Activated T-cell treated with anti-CD3 and anti-CD28 coated beads for 48 hours (primary cell): ENCODE measurements at regions not wholly inside any gene's neighbourhood (a gene's known extent, or its start where the extent isn't known, plus 50 kb on each side); places are given as distances from the start of the nearest gene placed in this dataset.

Experiments used
- DNase-seq: peaks from one replicate; pipeline ENCODE4 v3.0.0-alpha.2; 2020; ENCODE audit warnings: low read depth

DNA sequence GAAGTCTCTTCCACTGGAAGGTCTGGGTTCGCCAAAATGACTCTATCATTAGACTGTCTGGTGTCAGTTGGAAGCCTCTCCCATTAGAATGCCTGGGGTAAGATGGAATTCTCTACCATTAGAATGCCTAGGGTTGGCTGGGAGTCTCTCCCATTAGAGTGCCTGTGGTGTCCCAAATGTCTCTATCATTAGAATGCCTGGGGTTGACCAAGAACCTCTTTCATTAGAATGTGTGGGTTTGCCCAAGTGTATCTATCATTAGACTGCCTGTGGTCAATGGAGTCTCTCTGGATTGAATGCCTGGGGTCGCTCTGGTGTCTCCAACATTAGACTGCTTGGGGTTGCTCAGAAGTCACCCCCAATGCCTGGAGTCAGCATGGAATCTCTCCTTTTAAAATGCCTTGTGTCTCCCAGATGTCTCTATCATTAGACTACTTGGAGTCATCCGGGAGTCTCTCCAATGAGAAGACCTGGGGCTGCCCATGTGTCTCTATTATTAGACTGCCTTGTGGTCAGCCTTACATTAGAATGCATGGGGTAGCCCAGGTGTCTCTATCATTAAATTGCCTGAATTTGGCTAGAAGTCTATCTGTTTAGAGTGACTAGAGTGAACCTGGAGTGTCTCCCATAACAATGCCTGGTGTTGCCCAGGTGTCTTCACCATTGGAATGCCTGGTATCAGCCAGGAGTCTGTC lies 1518.4 kb downstream of the UQCRFS1 start:
- no peak for DNase-seq

- DNase-seq: no peak
These were observed 1521.0 kb downstream of the UQCRFS1 start for GRCh38 chr19:27691991-27692390.

DNA sequence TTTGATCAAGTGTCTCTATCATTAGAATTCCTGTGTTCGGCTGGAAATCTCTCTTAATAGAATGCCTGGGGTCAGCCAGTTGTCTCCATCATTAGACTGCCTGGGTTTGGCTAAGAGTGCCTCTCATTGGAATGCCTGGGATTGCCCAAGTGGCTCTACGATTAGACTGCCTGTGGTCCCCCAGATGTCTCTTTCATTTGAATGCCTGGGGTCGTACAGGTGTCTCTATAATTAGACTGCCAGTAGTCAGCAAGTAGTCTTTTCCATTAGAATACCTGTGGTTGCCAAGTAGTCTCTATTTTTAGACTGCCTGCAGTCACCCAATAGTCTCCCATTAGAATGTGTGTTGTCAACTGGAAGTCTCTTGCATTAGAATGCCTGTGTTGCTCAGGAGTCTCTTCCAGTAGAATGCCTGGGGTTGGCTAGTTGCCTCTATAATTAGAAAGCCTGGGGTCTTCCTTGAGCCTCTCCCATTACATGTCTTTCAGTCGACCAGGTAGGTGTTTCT lies 1523.2 kb downstream of the UQCRFS1 start:
- no peak for DNase-seq

GRCh38 chr19:27684293-27684692 lies 1528.7 kb downstream of the UQCRFS1 start:
- DNase-seq: no peak

GRCh38 chr19:27681972-27682371 lies 1531.0 kb downstream of the UQCRFS1 start:
- DNase-seq: no peak

DNA sequence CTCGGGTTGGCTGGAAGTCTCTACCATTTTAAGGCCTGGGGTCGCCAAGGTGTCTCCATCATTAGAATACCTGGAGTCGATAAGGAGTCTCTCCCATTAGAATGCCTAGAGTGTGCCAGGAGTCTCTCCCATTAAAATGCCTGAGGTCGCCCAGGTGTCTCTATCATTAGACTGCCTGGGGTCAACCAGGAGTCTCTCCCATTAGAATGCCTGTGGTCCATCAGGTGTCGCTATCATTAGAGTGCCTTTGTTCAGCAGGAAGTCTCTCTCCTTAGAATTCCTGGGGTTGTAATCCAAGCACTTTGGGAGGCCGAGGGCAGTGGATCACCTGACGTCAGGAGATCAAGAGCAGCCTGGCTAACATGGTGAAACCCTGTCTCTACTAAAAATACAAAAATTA lies 1533.0 kb downstream of the UQCRFS1 start:
- no peak for DNase-seq

DNA sequence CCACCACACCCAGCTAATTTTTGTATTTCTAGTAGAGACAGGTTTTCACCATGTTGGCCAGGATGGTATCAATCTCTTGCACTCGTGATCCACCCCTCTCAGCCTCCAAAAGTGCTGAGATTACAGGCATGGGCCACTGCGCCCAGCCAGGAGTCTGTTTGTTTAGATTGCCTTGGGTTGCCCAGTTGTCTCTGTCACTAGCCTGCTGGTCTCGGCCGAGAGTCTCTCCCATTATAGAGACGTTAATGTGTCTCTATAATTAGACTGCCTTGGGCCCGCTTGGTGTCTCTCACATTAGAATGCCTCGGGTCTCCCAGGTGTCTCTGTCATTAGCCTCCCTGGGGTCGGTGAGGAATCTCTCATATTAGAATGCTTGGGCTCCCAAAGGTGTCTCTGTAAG lies 1533.6 kb downstream of the UQCRFS1 start:
- DNase-seq: no peak

DNA sequence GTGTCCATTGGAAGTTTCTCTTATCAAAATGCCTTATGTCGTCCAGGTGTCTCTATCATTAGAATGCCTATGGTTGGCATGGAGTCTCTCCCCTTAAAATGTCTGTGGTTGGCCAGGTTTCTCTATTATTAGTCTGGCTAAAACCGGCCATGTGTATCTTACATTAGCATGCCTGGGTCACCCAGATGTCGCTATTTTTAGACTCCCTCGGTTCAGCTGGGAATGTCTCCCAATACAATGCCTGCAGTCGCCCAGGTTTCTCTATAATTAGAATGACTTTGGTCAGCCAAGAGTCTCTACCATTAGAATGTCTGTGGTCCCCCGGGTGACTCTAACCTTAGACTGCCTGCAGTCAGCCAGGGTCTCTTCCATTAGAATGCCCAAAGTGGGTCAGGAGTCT lies 1536.1 kb downstream of the UQCRFS1 start:
- DNase-seq: no peak

DNA sequence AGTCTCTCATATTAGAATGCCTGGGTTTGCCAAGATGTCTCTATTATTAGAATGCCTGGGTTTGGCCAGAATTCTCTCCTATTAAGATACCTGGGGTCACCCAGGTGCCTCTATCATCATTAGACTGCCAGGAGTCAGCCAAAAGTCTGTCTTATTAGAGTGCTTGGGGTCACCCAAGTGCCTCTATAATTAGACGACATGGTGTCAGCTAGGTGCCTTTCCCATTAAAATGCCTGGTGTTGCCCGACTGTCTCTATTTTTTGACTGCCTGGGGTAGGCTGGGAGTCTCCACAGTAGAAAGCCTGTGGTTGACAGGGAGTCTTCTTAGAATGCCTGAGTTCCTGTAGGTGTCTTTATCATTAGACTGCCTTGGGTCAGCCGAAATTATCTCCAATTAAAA lies 1536.6 kb downstream of the UQCRFS1 start:
- no peak for DNase-seq

GRCh38 chr19:27675771-27676170 lies 1537.2 kb downstream of the UQCRFS1 start:
- DNase-seq: no peak

DNA sequence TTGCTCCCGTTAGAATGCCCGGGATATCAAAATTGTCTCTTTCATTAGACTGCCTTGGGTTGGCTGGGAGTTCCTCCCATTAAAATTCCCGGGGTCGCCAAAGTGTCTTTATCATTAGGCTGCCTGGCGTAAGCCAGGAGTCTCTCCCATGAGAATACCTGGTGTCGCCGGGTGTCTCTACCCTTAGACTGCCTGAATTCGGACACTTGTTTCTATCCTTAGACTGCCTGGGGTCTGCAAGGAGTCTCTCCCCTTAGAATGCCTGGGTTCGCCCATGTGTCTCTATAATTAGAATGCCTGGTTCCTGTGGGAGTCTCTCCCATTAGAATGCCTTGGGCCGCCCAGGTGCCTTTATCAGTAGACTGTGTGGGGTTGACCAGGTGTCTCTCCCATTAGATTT lies 1538.2 kb downstream of the UQCRFS1 start:
- DNase-seq: no peak

DNA sequence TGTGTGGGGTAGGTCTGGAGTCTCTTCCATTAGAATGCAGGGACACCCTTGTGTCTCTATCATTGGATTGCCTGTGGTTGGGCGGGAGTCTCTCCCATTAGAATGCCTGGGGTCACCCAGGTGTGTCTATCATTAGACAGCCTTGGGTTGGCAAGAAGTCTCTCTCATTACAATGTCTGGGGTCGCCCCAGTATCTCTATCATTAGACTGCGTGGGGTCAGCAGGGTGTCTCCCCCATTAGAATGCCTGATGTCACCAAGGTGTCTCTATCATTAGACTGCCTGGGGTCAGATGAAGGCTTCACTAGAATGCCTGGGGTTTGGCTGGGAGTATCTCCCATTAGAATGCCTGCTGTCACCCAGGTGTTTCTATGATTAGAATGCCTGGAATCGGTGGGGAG lies 1539.0 kb downstream of the UQCRFS1 start:
- no peak for DNase-seq

- no peak for DNase-seq
These were observed 1540.5 kb downstream of the UQCRFS1 start for GRCh38 chr19:27672309-27673047.

DNA sequence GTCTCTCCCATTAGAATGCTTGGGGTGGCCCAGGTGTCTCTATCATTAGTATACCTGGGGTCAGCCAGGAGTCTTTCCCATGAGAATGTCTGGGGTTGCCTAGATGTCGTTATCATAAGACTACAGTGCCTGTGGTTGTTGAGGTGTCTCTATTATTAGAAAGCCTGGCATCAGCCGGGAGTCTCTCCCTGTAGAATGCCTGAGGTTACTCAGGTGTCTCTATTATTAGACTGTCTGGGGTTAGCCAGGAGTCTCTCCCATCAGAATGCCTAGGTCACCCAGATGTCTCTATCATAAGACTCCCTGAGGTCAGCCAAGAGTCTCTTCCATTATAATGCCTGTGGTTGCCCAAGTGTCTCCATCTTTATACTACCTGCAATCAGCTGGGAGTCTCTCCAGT lies 1541.1 kb downstream of the UQCRFS1 start:
- no peak for DNase-seq

GRCh38 chr19:27660428-27660827 lies 1552.5 kb downstream of the UQCRFS1 start:
- no peak for DNase-seq

DNA sequence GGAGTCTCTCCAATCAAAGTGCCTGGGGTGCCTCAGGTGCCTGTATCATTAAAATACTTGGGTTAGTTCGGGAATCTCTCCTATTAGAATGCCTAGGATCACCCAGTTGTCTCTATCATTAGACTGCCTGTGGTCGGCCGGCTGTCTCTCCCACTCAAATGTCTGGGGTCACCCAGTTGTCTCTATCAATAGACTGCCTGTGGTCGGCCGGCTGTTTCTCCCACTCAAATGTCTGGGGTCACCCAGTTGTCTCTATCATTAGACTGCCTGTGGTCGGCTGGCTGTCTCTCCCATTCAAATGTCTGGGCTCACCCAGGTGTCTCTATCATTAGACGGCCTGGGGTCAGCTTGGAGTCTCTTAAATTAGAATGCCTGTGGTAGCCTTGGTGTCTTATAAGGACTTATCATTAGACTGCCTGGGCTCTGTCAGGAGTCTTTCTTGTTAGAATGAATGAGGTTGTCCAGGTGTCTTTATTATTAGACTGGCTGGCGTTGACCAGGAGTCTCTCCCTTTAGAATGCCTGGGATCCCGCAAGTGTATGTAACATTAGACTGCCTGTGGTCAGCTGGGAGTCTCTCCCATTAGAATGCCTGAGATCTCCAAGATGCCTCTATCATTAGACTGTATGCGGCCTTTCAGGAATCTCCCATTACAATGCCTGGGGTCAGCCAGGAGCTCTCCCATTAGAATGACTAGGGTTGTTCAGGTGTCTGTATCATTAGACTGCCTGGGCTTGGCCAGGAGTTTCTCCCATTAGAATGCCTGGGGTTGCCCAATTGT lies 1555.5 kb downstream of the UQCRFS1 start:
- DNase-seq: no peak

- DNase-seq: no peak
These were observed 1558.5 kb downstream of the UQCRFS1 start for GRCh38 chr19:27654266-27654990.

DNA sequence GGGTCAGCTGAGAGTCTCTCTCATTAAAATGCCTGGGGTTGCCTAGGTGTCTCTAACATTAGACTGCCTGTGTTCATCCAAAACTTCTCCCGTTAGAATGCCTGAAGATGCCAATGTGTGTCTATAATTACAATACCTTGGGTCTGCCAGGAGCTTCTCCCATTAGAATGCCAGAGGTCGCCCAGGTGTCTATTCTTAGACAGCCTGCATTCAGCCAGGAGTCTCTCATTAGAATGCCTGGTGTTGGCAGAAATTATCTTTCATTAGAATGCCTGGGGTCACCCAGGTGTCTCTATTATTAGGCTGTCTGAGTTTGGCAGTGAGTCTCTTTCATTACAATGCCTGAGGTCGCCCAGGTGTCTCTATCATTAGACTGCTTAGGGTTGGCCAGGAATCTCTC lies 1560.2 kb downstream of the UQCRFS1 start:
- DNase-seq: no peak

DNA sequence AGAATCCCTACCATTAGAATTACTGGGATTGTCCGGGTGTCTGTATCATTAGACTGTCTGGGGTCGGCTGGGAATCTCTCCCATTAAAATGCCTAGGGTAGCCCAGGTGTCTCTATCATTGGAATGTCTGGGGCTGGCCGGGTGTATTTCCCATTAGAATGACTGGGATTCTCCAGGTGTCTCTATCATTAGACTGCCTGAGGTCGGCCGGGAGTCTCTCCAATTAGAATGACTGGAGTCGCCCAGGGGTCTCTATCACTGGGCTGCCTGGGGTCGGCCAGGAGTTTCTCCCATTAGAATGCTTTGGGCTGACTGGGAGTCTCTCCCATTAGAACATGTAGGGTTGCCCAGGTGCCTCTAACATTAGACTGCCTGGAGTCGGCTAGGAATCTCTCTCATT lies 1560.7 kb downstream of the UQCRFS1 start:
- DNase-seq: no peak

DNA sequence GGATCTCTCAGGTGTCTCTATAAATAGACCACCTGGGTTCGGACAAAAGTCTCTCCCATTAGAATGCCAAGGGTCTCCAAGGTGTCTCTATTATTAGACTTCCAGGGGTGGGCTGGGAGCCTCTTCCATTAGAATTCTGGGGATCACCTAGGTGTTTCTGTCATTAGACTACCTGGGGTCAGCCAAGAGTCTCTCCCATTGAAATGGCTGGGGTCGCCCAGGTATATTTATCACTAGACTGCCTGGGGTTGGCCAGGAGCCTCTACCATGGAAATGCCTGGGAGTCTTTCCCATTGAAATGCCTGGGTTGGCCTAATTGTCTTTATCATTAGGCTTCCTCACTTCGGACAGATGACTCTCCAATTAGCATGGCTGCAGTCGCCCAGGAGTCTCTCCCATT lies 1565.5 kb downstream of the UQCRFS1 start:
- no peak for DNase-seq

DNA sequence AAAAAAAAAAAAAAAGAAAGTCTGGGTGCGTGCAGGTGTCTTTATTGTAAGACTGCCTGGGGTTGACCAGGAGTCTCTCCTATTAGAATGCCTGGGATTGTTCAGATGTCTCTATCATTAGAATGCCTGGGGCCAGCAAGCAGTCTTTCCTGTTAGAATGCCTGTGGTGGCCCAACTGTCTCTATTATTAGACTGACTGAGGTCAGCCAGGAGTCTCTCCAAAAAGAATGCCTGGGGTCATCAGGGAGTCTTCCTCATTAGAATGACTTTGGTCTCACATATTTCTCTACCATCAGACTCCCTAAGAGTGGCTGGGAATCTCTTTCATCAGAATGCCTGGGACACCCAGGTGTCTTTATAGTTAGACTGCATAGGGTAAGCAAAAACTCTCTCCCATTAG lies 1577.5 kb downstream of the UQCRFS1 start:
- no peak for DNase-seq

- DNase-seq: no peak
These were observed 1594.9 kb downstream of the UQCRFS1 start for GRCh38 chr19:27618006-27618405.
